ENCODE measurements at regions not wholly inside any gene's neighbourhood (a gene's known extent, or its start where the extent isn't known, plus 50 kb on each side); places are given as distances from the start of the nearest gene placed in this dataset.
A peak's percentile ranks its signal among the peaks of the same experiment; 100 is the strongest.
"Not testable (repeated sequence)": the region's sequence is repeated elsewhere in the genome, so short reads cannot be mapped to it uniquely, and the experiment has no call there.

DNA sequence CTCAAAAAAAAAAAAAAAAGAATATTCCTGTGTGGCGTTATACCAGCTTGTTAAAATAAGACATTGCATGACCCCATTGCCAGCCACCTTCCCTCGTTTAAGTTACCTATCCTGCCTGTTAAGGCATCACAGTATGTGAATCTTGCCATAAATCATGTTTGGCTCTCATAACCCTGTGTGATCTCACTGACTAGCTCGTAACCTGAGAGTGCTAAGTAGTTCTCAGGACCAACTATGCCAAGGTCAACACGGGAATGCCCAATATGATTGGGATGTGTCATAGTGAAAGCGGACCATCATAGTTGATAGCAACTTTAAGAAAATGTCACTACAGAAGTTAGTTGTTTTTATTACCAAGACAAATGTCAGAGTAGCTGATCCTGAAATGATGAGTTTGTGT lies 796.8 kb upstream of the CDH18 start:
- not testable (repeated sequence) for H3K4me2 ChIP-seq (ENCODE audit: low read length); H3K36me3 ChIP-seq (ENCODE audit: insufficient read depth, low read length); DNase-seq (ENCODE audit: low read depth); H3K79me2 ChIP-seq (ENCODE audit: insufficient read depth, low read length); H2AFZ ChIP-seq (ENCODE audit: low read depth, low read length); H3K9me3 Mint-ChIP-seq (ENCODE audit: unreplicated experiment); H4K20me1 ChIP-seq (ENCODE audit: insufficient read depth, low read length); H3K36me3 Mint-ChIP-seq (ENCODE audit: low read depth, unreplicated experiment); H3K27ac Mint-ChIP-seq (ENCODE audit: unreplicated experiment); H3K9me3 ChIP-seq (ENCODE audit: insufficient read depth, low read depth, low read length); H3K27ac ChIP-seq (ENCODE audit: low read depth, low read length); H3K27me3 Mint-ChIP-seq (ENCODE audit: low read depth, unreplicated experiment); H3K9ac ChIP-seq (ENCODE audit: low read length); H3K4me1 Mint-ChIP-seq (ENCODE audit: low read depth, unreplicated experiment); H3K27me3 ChIP-seq (ENCODE audit: insufficient read depth, low read length); H3K4me3 Mint-ChIP-seq (ENCODE audit: unreplicated experiment); H3K4me3 ChIP-seq (ENCODE audit: insufficient read depth, low read depth, low read length); H3K4me1 ChIP-seq (ENCODE audit: insufficient read depth, low read length)
- peak; percentile 60 for FAIRE-seq

- H3K27me3 ChIP-seq (ENCODE audit: insufficient read depth, low read length); H3K27ac Mint-ChIP-seq (ENCODE audit: unreplicated experiment); H3K4me1 ChIP-seq (ENCODE audit: insufficient read depth, low read length); H3K9me3 ChIP-seq (ENCODE audit: insufficient read depth, low read depth, low read length); H3K9me3 Mint-ChIP-seq (ENCODE audit: unreplicated experiment); H3K4me3 ChIP-seq (ENCODE audit: insufficient read depth, low read depth, low read length); H3K27me3 Mint-ChIP-seq (ENCODE audit: low read depth, unreplicated experiment); H3K4me2 ChIP-seq (ENCODE audit: low read length); H3K79me2 ChIP-seq (ENCODE audit: insufficient read depth, low read length); H3K36me3 Mint-ChIP-seq (ENCODE audit: low read depth, unreplicated experiment); H3K4me3 Mint-ChIP-seq (ENCODE audit: unreplicated experiment); H3K4me1 Mint-ChIP-seq (ENCODE audit: low read depth, unreplicated experiment); FAIRE-seq; H3K9ac ChIP-seq (ENCODE audit: low read length); DNase-seq (ENCODE audit: low read depth); H3K27ac ChIP-seq (ENCODE audit: low read depth, low read length); H2AFZ ChIP-seq (ENCODE audit: low read depth, low read length); H3K36me3 ChIP-seq (ENCODE audit: insufficient read depth, low read length); H4K20me1 ChIP-seq (ENCODE audit: insufficient read depth, low read length): not testable (repeated sequence)
Measured at GRCh38 chr5:20783484-20783883, 795.5 kb upstream of the CDH18 start.

DNA sequence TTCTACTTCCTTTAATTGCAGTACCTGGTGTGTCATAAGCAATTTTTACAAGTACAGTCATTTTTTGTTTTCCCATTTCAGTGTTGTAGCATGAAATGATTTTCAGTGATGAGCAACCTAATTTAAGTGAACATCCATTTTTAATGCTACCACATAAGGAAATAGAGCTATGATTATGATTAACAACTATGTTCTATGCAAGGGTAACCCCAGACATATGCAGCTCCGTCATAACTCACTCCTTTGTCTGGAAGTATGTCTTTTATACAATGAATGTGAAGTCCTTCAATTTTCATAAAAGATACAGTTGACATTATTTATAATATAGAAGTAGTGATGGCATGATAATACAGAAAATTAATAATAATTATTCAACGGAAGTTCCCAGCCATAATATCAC lies 783.3 kb upstream of the CDH18 start:
- H3K79me2 ChIP-seq (ENCODE audit: insufficient read depth, low read length); H3K4me1 Mint-ChIP-seq (ENCODE audit: low read depth, unreplicated experiment); H3K27me3 Mint-ChIP-seq (ENCODE audit: low read depth, unreplicated experiment); H3K36me3 ChIP-seq (ENCODE audit: insufficient read depth, low read length); H3K27ac Mint-ChIP-seq (ENCODE audit: unreplicated experiment); H3K9me3 Mint-ChIP-seq (ENCODE audit: unreplicated experiment); H3K27ac ChIP-seq (ENCODE audit: low read depth, low read length); H3K4me1 ChIP-seq (ENCODE audit: insufficient read depth, low read length); H3K4me2 ChIP-seq (ENCODE audit: low read length); FAIRE-seq; H3K9ac ChIP-seq (ENCODE audit: low read length); H4K20me1 ChIP-seq (ENCODE audit: insufficient read depth, low read length); H3K4me3 ChIP-seq (ENCODE audit: insufficient read depth, low read depth, low read length); H3K9me3 ChIP-seq (ENCODE audit: insufficient read depth, low read depth, low read length); H3K36me3 Mint-ChIP-seq (ENCODE audit: low read depth, unreplicated experiment); H2AFZ ChIP-seq (ENCODE audit: low read depth, low read length); H3K4me3 Mint-ChIP-seq (ENCODE audit: unreplicated experiment); DNase-seq (ENCODE audit: low read depth); H3K27me3 ChIP-seq (ENCODE audit: insufficient read depth, low read length): not testable (repeated sequence)

DNA sequence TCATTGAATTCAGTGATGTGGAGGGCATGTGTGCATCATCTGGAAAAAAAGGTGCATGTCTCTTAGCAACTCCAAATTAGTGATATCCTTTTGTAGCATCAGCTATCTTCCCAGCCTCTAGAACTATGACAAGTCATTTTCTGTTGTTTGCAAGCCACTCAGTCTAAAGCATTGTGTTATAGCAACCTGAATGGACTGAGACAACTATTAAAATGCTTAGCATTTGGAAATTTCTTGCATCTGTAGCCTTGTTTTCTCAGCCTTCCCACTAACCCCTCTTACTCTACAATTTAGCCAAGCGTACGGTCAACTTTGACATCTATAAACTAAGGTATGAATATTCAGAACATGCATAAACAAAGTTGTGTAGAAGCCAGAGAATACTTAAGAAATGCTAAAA lies 777.1 kb upstream of the CDH18 start:
- H3K4me2 ChIP-seq (ENCODE audit: low read length); H4K20me1 ChIP-seq (ENCODE audit: insufficient read depth, low read length); DNase-seq (ENCODE audit: low read depth); H3K27ac Mint-ChIP-seq (ENCODE audit: unreplicated experiment); H3K9me3 ChIP-seq (ENCODE audit: insufficient read depth, low read depth, low read length); H3K27me3 ChIP-seq (ENCODE audit: insufficient read depth, low read length); H3K36me3 Mint-ChIP-seq (ENCODE audit: low read depth, unreplicated experiment); FAIRE-seq; H3K4me3 ChIP-seq (ENCODE audit: insufficient read depth, low read depth, low read length); H3K36me3 ChIP-seq (ENCODE audit: insufficient read depth, low read length); H2AFZ ChIP-seq (ENCODE audit: low read depth, low read length); H3K27ac ChIP-seq (ENCODE audit: low read depth, low read length); H3K9me3 Mint-ChIP-seq (ENCODE audit: unreplicated experiment); H3K79me2 ChIP-seq (ENCODE audit: insufficient read depth, low read length); H3K4me3 Mint-ChIP-seq (ENCODE audit: unreplicated experiment); H3K4me1 ChIP-seq (ENCODE audit: insufficient read depth, low read length); H3K27me3 Mint-ChIP-seq (ENCODE audit: low read depth, unreplicated experiment); H3K4me1 Mint-ChIP-seq (ENCODE audit: low read depth, unreplicated experiment); H3K9ac ChIP-seq (ENCODE audit: low read length): not testable (repeated sequence)

DNA sequence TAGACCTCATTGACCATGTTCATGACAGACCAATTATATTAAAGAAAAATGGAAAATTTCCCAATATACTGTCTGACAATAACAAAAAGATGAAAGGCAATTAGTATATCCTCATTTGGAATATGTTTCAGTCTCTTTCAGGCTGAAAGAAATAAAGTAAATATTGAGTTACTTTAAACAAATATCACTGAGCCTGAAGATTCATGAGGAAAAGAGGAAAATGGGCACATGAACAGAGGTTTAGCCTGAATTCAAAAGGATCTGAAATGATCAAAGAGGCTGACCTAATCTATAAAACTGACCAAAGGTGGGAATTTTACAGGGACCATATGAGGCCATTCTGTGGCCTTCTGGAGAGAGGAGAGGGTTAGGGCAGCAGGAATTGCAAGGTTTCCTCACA lies 771.5 kb upstream of the CDH18 start:
- not testable (repeated sequence) for H3K27ac ChIP-seq (ENCODE audit: low read depth, low read length); H2AFZ ChIP-seq (ENCODE audit: low read depth, low read length); H3K36me3 ChIP-seq (ENCODE audit: insufficient read depth, low read length); H3K4me1 Mint-ChIP-seq (ENCODE audit: low read depth, unreplicated experiment); H3K9ac ChIP-seq (ENCODE audit: low read length); H3K9me3 ChIP-seq (ENCODE audit: insufficient read depth, low read depth, low read length); H3K4me3 ChIP-seq (ENCODE audit: insufficient read depth, low read depth, low read length); H3K27me3 Mint-ChIP-seq (ENCODE audit: low read depth, unreplicated experiment); FAIRE-seq; H3K27me3 ChIP-seq (ENCODE audit: insufficient read depth, low read length); H3K27ac Mint-ChIP-seq (ENCODE audit: unreplicated experiment); H3K4me2 ChIP-seq (ENCODE audit: low read length); H4K20me1 ChIP-seq (ENCODE audit: insufficient read depth, low read length); H3K4me3 Mint-ChIP-seq (ENCODE audit: unreplicated experiment); H3K79me2 ChIP-seq (ENCODE audit: insufficient read depth, low read length); H3K4me1 ChIP-seq (ENCODE audit: insufficient read depth, low read length); H3K36me3 Mint-ChIP-seq (ENCODE audit: low read depth, unreplicated experiment); DNase-seq (ENCODE audit: low read depth); H3K9me3 Mint-ChIP-seq (ENCODE audit: unreplicated experiment)

DNA sequence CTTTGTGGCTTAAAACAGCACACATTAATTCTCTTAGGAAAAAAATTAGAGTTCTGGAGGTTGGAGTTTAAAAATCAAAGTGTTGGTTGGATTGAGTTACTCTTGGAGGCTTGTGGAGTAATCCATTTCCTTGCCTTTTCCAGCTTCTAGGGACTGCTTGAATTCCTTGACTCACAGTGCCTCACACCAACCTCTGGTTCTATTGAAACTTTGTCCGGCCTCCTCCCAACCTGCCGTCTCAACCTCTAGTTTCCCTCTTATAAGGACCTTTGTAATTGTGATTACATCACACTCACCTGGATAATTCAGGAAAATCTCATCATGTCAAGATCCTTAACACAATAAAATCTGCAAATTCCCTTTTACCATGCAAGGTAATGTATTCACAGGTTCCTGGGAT lies 764.2 kb upstream of the CDH18 start:
- H3K4me1 Mint-ChIP-seq (ENCODE audit: low read depth, unreplicated experiment); H3K27me3 Mint-ChIP-seq (ENCODE audit: low read depth, unreplicated experiment); H3K27ac ChIP-seq (ENCODE audit: low read depth, low read length); H3K36me3 Mint-ChIP-seq (ENCODE audit: low read depth, unreplicated experiment); H3K9me3 Mint-ChIP-seq (ENCODE audit: unreplicated experiment); H3K4me3 Mint-ChIP-seq (ENCODE audit: unreplicated experiment); H3K27me3 ChIP-seq (ENCODE audit: insufficient read depth, low read length); H3K4me3 ChIP-seq (ENCODE audit: insufficient read depth, low read depth, low read length); H3K27ac Mint-ChIP-seq (ENCODE audit: unreplicated experiment); H3K4me1 ChIP-seq (ENCODE audit: insufficient read depth, low read length); H3K9me3 ChIP-seq (ENCODE audit: insufficient read depth, low read depth, low read length); H3K79me2 ChIP-seq (ENCODE audit: insufficient read depth, low read length); DNase-seq (ENCODE audit: low read depth); H3K4me2 ChIP-seq (ENCODE audit: low read length); H2AFZ ChIP-seq (ENCODE audit: low read depth, low read length); FAIRE-seq; H3K36me3 ChIP-seq (ENCODE audit: insufficient read depth, low read length); H4K20me1 ChIP-seq (ENCODE audit: insufficient read depth, low read length); H3K9ac ChIP-seq (ENCODE audit: low read length): not testable (repeated sequence)
